Ovary (tissue), 7 donors: ENCODE measurements at regions not wholly inside any gene's neighbourhood (a gene's known extent, or its start where the extent isn't known, plus 50 kb on each side); places are given as distances from the start of the nearest gene placed in this dataset.

Experiments used
- DNase-seq, 5 donors: peaks; one replicate each; pipeline ENCODE4 v3.0.0-alpha.2; 2019 to 2020
- H3K27ac ChIP-seq, 2 donors: fragments of 200-600 bp; one replicate each; pipeline versions ENCODE4 v1.5.1 to v1.8.0; 2019 to 2022
- H3K27me3 ChIP-seq: fragments of 200-600 bp; one replicate; pipeline ENCODE4 v1.8.0; 2022
- H3K36me3 ChIP-seq: fragments of 200-600 bp; sonication (generic); one replicate; pipeline ENCODE4 v1.5.1; 2019
- H3K4me1 ChIP-seq: one replicate; pipeline ENCODE4 v1.8.1; 2013; ENCODE audit warnings: mild to moderate bottlenecking, moderate library complexity; ENCODE audit not compliant: insufficient read depth
- H3K4me3 ChIP-seq: fragments of 200-600 bp; sonication (generic); one replicate; pipeline ENCODE4 v1.5.1; 2017
- H3K9me3 ChIP-seq, 2 donors: fragments of 200-600 bp in 1 of 2; sonication (generic) in 1 of 2; one replicate each; pipeline versions ENCODE4 v1.5.1 to v1.8.1; 2013 to 2019; ENCODE audit warnings: mild to moderate bottlenecking in 1 of 2, moderate library complexity in 1 of 2
- EP300 ChIP-seq: sonication (generic); formaldehyde crosslinking; IDR thresholded peaks from one replicate; pipeline ENCODE4 v1.6.1; 2017; ENCODE audit warnings: antibody characterized with exemption
- POLR2A ChIP-seq: fragments of 450-650 bp; IDR thresholded peaks from one replicate; pipeline ENCODE4 v1.6.1; 2017; ENCODE audit warnings: antibody characterized with exemption, mild to moderate bottlenecking, moderate library complexity
- WGBS, 3 donors: extraction: QIAGEN DNeasy Blood & Tissue Kit in 1 of 3; methylation state at CpG; one replicate each; pipeline versions ENCODE4 v1.1.5 to v1.1.7; 2013 to 2017; 5-methylcytosine and 5-hydroxymethylcytosine counted together
- intact Hi-C, 4 donors: fragments of 100-400 bp; cut with DNase I; formaldehyde crosslinking; loops; one replicate each; pipeline versions ENCODE4 v1.11.0 to v1.15.1; 2022 to 2023
- TF ChIP-seq, protein P1 (sequence below), 3 donors: fragments of 450-650 bp in 2 of 3; fragments of 200-600 bp in 1 of 3; IDR thresholded peaks; one replicate each; pipeline versions ENCODE4 v1.5.1 to v1.8.0; 2016 to 2022; ENCODE audit warnings: antibody characterized with exemption in 3 of 3, mild to moderate bottlenecking in 1 of 3
- donor health status: DM: no; HTN: no; CAD: no; lungs with moderate emphysema.
- donor health status: DM: no; HTN: no; CAD: no.
- donor health status: Bipolar disorder and iron deficiency.
- donor health status: DM: no; HTN: no; CAD: no.
- donor health status: DM: yes; HTN: yes; CAD: no.

DNA sequence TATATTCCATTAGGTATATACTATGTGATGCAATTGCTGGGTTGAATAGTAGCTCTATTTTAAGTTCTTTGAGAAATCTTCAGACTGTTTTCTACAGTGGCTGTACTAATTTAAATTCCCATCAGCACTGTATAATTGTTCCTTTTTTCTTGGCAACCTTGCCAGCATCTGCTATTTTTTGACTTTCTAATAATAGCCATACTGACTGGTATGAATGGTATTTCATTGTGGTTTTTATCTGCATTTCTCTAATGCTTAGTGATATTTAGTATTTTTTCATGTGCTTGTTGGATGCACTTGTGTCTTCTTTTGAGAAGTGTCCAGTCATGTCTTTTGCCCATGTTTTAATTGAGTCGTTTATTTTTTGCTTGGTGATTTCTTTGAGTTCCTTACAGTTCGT, 145.1 kb upstream of the PLSCR5 start:
- H3K36me3 ChIP-seq = no peaks in the 10 kb centered on the region
- H3K27me3 ChIP-seq = no peaks in the 10 kb centered on the region
- intact Hi-C loops = no loop called here
- no peak overlapping the region for H3K27ac ChIP-seq
- TF ChIP-seq EP300 (no peak), POLR2A (no peak)
- TF ChIP-seq, protein P1, sequence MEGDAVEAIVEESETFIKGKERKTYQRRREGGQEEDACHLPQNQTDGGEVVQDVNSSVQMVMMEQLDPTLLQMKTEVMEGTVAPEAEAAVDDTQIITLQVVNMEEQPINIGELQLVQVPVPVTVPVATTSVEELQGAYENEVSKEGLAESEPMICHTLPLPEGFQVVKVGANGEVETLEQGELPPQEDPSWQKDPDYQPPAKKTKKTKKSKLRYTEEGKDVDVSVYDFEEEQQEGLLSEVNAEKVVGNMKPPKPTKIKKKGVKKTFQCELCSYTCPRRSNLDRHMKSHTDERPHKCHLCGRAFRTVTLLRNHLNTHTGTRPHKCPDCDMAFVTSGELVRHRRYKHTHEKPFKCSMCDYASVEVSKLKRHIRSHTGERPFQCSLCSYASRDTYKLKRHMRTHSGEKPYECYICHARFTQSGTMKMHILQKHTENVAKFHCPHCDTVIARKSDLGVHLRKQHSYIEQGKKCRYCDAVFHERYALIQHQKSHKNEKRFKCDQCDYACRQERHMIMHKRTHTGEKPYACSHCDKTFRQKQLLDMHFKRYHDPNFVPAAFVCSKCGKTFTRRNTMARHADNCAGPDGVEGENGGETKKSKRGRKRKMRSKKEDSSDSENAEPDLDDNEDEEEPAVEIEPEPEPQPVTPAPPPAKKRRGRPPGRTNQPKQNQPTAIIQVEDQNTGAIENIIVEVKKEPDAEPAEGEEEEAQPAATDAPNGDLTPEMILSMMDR (IDR thresholded peaks at IDR 0.05) = no peak
- DNase-seq = no peak
- no peaks in the 10 kb centered on the region for H3K9me3 ChIP-seq
- WGBS, 3 donors = 67 to 74% (median 72%) methylated on average over 2 of the region's 2 CpGs
- no peaks in the 10 kb centered on the region for H3K4me1 ChIP-seq
- no peak overlapping the region for H3K4me3 ChIP-seq

DNA sequence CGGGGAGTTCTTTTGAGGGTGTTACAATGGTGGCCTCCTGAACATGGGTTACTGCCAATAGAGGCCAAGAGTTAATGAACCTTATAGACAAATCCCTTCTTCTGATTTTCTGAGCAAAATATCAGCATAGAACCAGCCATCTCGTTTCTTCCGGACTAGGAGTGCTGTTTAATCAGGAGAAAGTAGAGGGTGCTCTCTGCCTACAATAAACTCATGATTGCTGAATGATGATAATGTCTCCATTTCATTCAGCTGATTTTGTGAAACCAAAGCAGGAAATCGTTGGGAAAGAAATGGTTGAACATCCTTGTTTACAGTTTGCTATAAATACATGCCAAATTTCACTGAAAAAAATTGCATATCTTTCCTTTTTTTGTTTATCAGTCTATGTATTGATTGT, 142.8 kb upstream of the PLSCR5 start:
- intact Hi-C loops = no loop called here
- Histone ChIP-seq H3K4me1 (no peaks in the 10 kb centered on the region), H3K27me3 (no peaks in the 10 kb centered on the region), H3K9me3 (no peaks in the 10 kb centered on the region), H3K4me3 (no peak overlapping the region), H3K36me3 (no peaks in the 10 kb centered on the region), H3K27ac (no peak overlapping the region)
- 25 to 30% (median 27%) methylated on average over 4 of the region's 4 CpGs for WGBS, 3 donors
- no peak for DNase-seq
- TF ChIP-seq POLR2A (no peak), EP300 (no peak)
- TF ChIP-seq, protein P1 (IDR thresholded peaks at IDR 0.05) = no peak

DNA sequence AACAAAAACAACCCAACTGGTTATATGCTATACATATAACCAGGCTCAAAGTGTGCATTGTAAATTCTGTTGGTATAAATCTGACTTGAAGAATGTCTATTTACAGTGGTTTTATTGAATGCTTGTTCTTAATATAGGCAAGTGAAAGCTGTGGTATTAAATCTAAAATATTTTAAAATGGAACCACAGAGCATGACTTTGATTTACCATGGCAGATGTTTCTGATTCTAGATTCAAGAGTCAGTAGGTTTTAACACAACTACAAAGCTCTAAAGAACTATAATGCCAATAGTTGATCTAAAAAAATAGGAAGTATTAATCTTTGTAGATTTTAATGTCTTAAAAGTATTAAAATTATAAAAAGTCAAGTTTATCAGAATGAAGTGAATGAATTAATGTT, 141.9 kb upstream of the PLSCR5 start:
- Histone ChIP-seq H3K27me3 (no peaks in the 10 kb centered on the region), H3K27ac (no peak overlapping the region), H3K4me1 (no peaks in the 10 kb centered on the region), H3K36me3 (no peaks in the 10 kb centered on the region), H3K9me3 (no peaks in the 10 kb centered on the region), H3K4me3 (no peak overlapping the region)
- no peak for TF ChIP-seq EP300
- TF ChIP-seq, protein P1 (IDR thresholded peaks at IDR 0.05) = no peak
- TF ChIP-seq POLR2A = no peak
- intact Hi-C loops = no loop called here
- no peak for DNase-seq

DNA sequence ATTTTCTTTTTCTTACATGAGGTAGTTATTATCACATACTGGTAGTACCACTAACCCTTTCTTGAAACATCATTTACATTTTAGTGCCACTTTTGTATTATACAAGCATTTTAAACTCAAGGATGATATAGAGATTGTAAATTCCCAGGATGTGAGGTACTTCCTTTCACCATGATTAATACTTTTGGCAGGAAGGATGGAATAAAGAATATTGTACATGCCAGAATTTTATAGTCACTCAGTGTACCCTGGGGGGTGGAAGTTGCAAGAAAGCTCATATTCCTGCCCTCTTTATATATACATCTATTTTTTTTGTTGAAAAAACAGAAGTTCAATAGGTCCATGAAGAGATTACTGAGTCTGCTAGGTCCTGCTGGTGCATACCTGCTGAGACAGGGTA, 141.0 kb upstream of the PLSCR5 start:
- intact Hi-C loops = no loop called here
- no peaks in the 10 kb centered on the region for H3K36me3 ChIP-seq
- no peaks in the 10 kb centered on the region for H3K27me3 ChIP-seq
- H3K27ac ChIP-seq = no peak overlapping the region
- H3K4me3 ChIP-seq = no peak overlapping the region
- no peak for DNase-seq
- TF ChIP-seq POLR2A (no peak), EP300 (no peak)
- TF ChIP-seq, protein P1 (IDR thresholded peaks at IDR 0.05) = no peak
- no peaks in the 10 kb centered on the region for H3K4me1 ChIP-seq
- H3K9me3 ChIP-seq = no peaks in the 10 kb centered on the region

DNA sequence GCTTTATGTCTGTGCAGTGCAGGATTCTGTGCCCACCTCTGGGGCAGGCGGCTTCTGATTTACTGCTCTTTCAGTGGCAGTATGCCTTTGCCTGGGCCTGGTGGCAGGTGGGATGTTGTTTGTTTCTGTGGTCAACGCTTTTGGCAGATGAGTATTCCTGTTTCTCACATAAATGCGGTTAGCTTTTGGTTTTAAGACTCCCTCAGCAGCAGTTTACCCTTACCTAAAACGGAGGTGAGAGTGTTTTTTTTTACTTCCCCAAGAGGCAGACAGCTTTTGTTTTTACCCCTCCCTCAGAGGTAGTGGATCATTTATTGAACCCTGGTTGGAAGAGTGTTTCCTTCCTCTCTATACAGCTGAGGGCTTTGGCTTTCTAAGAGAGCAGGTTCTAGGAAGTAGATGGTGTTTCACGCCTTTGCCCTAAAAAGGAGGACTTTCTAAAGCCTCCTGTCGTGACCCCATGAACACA, 134.1 kb upstream of the PLSCR5 start:
- TF ChIP-seq EP300 = no peak
- no peak for TF ChIP-seq POLR2A
- TF ChIP-seq, protein P1 (IDR thresholded peaks at IDR 0.05) = no peak
- Histone ChIP-seq H3K27me3 (no peaks in the 10 kb centered on the region), H3K9me3 (no peaks in the 10 kb centered on the region), H3K36me3 (no peaks in the 10 kb centered on the region), H3K4me3 (no peak overlapping the region), H3K27ac (no peak overlapping the region), H3K4me1 (no peaks in the 10 kb centered on the region)
- intact Hi-C loops = no loop called here
- 77 to 79% (median 79%) methylated on average over 6 of the region's 6 CpGs for WGBS, 3 donors
- DNase-seq = no peak
